ENCODE measurements at regions not wholly inside any gene's neighbourhood (a gene's known extent, or its start where the extent isn't known, plus 50 kb on each side); places are given as distances from the start of the nearest gene placed in this dataset.

DNA sequence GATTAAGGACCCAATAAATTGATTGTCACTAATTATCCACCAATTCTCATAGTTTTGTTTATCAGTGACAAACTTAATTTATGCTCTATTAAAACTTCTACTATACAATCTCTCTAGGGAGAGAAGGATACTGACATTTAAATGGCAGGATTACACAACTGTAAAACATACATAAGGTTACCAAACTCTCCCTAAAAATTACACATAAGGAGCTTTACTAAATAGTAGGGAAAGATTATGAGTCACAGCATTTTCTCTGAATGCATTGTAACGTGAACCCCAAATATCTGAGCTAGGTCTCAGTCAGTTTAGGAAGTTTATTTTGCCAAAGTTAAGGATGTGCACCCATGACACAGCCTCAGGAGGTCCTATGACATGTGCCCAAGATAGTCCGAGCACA, 2140.6 kb downstream of the NCAM2 start:
- TF ChIP-seq, protein P1, sequence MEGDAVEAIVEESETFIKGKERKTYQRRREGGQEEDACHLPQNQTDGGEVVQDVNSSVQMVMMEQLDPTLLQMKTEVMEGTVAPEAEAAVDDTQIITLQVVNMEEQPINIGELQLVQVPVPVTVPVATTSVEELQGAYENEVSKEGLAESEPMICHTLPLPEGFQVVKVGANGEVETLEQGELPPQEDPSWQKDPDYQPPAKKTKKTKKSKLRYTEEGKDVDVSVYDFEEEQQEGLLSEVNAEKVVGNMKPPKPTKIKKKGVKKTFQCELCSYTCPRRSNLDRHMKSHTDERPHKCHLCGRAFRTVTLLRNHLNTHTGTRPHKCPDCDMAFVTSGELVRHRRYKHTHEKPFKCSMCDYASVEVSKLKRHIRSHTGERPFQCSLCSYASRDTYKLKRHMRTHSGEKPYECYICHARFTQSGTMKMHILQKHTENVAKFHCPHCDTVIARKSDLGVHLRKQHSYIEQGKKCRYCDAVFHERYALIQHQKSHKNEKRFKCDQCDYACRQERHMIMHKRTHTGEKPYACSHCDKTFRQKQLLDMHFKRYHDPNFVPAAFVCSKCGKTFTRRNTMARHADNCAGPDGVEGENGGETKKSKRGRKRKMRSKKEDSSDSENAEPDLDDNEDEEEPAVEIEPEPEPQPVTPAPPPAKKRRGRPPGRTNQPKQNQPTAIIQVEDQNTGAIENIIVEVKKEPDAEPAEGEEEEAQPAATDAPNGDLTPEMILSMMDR (conservative IDR thresholded peaks at IDR 0.05), result no peak
- no peak for TF ChIP-seq EZH2 (IDR thresholded peaks at IDR 0.05; ENCODE audit: low read depth)
